ENCODE measurements at regions not wholly inside any gene's neighbourhood (a gene's known extent, or its start where the extent isn't known, plus 50 kb on each side); places are given as distances from the start of the nearest gene placed in this dataset.

- Histone ChIP-seq H3K4me2 (ENCODE audit: low read depth, low read length) (no peak overlapping the region), H3K4me1 (ENCODE audit: control insufficient read depth, insufficient read depth, low read length) (peaks cover 6% of the 10 kb centered on the region; the same call in 1 of the 2 replicates), H3K9me1 (ENCODE audit: insufficient read depth, low read length) (no peaks in the 10 kb centered on the region; the same call in 1 of the 2 replicates), H3K27ac (ENCODE audit: insufficient read depth, low read length) (no peak overlapping the region), H3K4me3 (ENCODE audit: insufficient read depth, low read depth, low read length) (no peak overlapping the region), H4K20me1 (ENCODE audit: insufficient read depth, low read length) (no peaks in the 10 kb centered on the region), H2AK9ac (replicated peaks; ENCODE audit: low read depth, low read length, poor library complexity) (no peak overlapping the region), H3K56ac (ENCODE audit: extremely low read depth, insufficient read depth, low read length) (no peak overlapping the region), H2AK5ac (ENCODE audit: low read depth, low read length) (no peak overlapping the region), H2BK120ac (ENCODE audit: low read depth, low read length) (no peak overlapping the region), H4K5ac (ENCODE audit: low read depth, low read length) (no peak overlapping the region), H3K36me3 (ENCODE audit: control insufficient read depth, insufficient read depth, low read length) (no peaks in the 10 kb centered on the region), H2AFZ (replicated peaks; ENCODE audit: low read length, poor library complexity) (peak overlapping the region; percentile 12), H3K4ac (ENCODE audit: low read depth, low read length) (no peak overlapping the region), H2BK5ac (ENCODE audit: low read depth, low read length, poor library complexity, severe bottlenecking) (no peak overlapping the region), H2BK20ac (ENCODE audit: low read depth, low read length) (no peak overlapping the region), H4K91ac (ENCODE audit: insufficient read depth, low read depth, low read length) (no peak overlapping the region), H2BK15ac (ENCODE audit: low read depth, low read length) (no peak overlapping the region), H3K9ac (ENCODE audit: low read depth, low read length) (no peak overlapping the region), H3K27me3 (ENCODE audit: control insufficient read depth, insufficient read depth, low read length) (peaks cover 2% of the 10 kb centered on the region; the same call in 1 of the 2 replicates), H4K8ac (ENCODE audit: low read depth in 2 of 2, low read length in 2 of 2) (no peak overlapping the region), H3K79me1 (ENCODE audit: low read depth in 1 of 2, low read length in 2 of 2) (no peaks in the 10 kb centered on the region), H3K9me3 (ENCODE audit: control insufficient read depth, insufficient read depth, low read length) (no peaks in the 10 kb centered on the region), H3K18ac (ENCODE audit: low read depth, low read length) (no peak overlapping the region), H3K14ac (replicated peaks; ENCODE audit: low read depth, low read length) (no peak overlapping the region), H3K23ac (ENCODE audit: low read depth, low read length) (no peak overlapping the region)
- dilution Hi-C loops (cut with HindIII; ENCODE audit: low sequenced_read_pairs, unreplicated experiment) (no loop called here), in situ Hi-C loops (cut with MboI; ENCODE audit: low sequenced_read_pairs) (no loop called here), intact Hi-C loops (cut with micrococcal nuclease) (no loop called here)
- no CpG with 5 or more reads among the region's 6 CpGs for WGBS, 2 experiments (ENCODE audit: extremely low coverage in 2 of 2, insufficient read length in 1 of 2)
- CTCF ChIA-PET = interaction anchor here (0.6 kb wide), 1 partner anchor 107 kb away, joined by 5 read pairs; no protein-coding TSS in a partner anchor
- DNase-seq = peak; percentile 56
- ATAC-seq (ENCODE audit: low read depth) = peak; percentile 44; the same call in 1 of the 2 replicates
- POLR2A ChIA-PET (ENCODE audit: unreplicated experiment) = no interaction called here
- BruUV-seq (replicated peaks) = no TSS peak
- TF ChIP-seq CEBPB (IDR thresholded peaks at IDR 0.05; ENCODE audit: low read depth, low read length) (0 out of 2 replicates have a peak, but pooled peaks have one; percentile 33), SMC3 (IDR thresholded peaks at IDR 0.05; ENCODE audit: low read depth, low read length) (no peak)
These were observed 165.5 kb upstream of the DYRK2 start for GRCh38 chr12:67482751-67483661.
